ENCODE measurements at regions not wholly inside any gene's neighbourhood (a gene's known extent, or its start where the extent isn't known, plus 50 kb on each side); places are given as distances from the start of the nearest gene placed in this dataset.

DNA sequence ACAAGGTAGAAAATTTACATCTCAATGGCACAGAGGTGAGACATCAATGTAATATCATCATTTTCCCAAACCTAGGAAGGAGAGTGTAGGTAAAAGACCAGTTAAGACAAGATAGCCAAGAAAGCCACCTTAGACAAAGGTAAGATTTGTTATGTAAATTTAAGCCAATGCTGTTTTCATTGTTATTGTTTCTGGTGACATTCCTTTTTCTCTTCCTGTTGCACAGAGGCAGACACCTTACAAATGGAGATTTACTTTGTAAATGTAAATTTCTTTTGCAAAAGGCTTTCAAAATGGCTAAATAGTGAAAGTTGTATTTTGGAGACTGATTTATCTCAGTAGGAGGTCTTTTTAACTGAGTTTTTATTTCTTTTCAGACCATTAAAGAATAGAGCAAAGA, 159.1 kb downstream of the YIPF5 start:
- TF ChIP-seq, protein P1, sequence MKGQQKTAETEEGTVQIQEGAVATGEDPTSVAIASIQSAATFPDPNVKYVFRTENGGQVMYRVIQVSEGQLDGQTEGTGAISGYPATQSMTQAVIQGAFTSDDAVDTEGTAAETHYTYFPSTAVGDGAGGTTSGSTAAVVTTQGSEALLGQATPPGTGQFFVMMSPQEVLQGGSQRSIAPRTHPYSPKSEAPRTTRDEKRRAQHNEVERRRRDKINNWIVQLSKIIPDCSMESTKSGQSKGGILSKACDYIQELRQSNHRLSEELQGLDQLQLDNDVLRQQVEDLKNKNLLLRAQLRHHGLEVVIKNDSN (IDR thresholded peaks at IDR 0.05; ENCODE audit: borderline replicate concordance, low read depth): no peak
- no peak for TF ChIP-seq CTCF (IDR thresholded peaks at IDR 0.05)
- TF ChIP-seq NFIC (IDR thresholded peaks at IDR 0.05; ENCODE audit: borderline replicate concordance): no peak
- TF ChIP-seq, protein P2, sequence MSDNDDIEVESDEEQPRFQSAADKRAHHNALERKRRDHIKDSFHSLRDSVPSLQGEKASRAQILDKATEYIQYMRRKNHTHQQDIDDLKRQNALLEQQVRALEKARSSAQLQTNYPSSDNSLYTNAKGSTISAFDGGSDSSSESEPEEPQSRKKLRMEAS (IDR thresholded peaks at IDR 0.05; ENCODE audit: low read depth): no peak
- TF ChIP-seq FOXJ3 (CRISPR knock-in tag; IDR thresholded peaks at IDR 0.05): no peak
- TF ChIP-seq USF2 (IDR thresholded peaks at IDR 0.05; ENCODE audit: borderline replicate concordance, low read depth, low read length): no peak
- no peak for TF ChIP-seq CHD2 (IDR thresholded peaks at IDR 0.05; ENCODE audit: low read length, partially characterized antibody)
- TF ChIP-seq RFX5 (IDR thresholded peaks at IDR 0.05; ENCODE audit: low read length): no peak
- no peak for TF ChIP-seq RAD21 (IDR thresholded peaks at IDR 0.05; ENCODE audit: low read length)
- no peak for TF ChIP-seq EP300 (IDR thresholded peaks at IDR 0.05; ENCODE audit: borderline replicate concordance in 1 of 2, low read depth in 1 of 2, low read length in 1 of 2)
- TF ChIP-seq YY1 (IDR thresholded peaks at IDR 0.05; ENCODE audit: low read depth): no peak
- no peak for TF ChIP-seq RCOR1 (IDR thresholded peaks at IDR 0.05; ENCODE audit: low read length)
